Cardiac muscle cell (in vitro differentiated cells and primary cell): ENCODE measurements at regions not wholly inside any gene's neighbourhood (a gene's known extent, or its start where the extent isn't known, plus 50 kb on each side); places are given as distances from the start of the nearest gene placed in this dataset.

Experiments
- DNase-seq, 2 donors: peaks; one replicate each; pipeline versions ENCODE4 v3.0.0 to v3.0.0-alpha.2; 2010 to 2017; ENCODE audit warnings: low read depth in 1 of 2, low spot score in 1 of 2
- H3K27ac ChIP-seq: fragments of 200-600 bp; sonication (generic); 2 replicates; pipeline ENCODE4 v1.5.1; 2016
- H3K27me3 ChIP-seq: fragments of 200-600 bp; sonication (generic); 2 replicates; pipeline ENCODE4 v1.6.0; 2016; ENCODE audit warnings: control low read depth
- H3K36me3 ChIP-seq: fragments of 200-600 bp; sonication (generic); 2 replicates; pipeline ENCODE4 v1.5.1; 2016; ENCODE audit warnings: control low read depth
- H3K4me1 ChIP-seq: fragments of 200-600 bp; sonication (generic); 2 replicates; pipeline ENCODE4 v1.8.1; 2017; ENCODE audit warnings: low read depth, mild to moderate bottlenecking, mixed run types
- H3K4me3 ChIP-seq: fragments of 200-600 bp; sonication (generic); 2 replicates; pipeline ENCODE4 v1.5.1; 2016; ENCODE audit warnings: mild to moderate bottlenecking
- H3K9me3 ChIP-seq: fragments of 200-600 bp; sonication (generic); 2 replicates; pipeline ENCODE4 v1.5.1; 2017; ENCODE audit warnings: low read depth, mild to moderate bottlenecking, control low read depth
- TF ChIP-seq, protein P1 (sequence below): IDR thresholded peaks from 2 replicates; pipeline ENCODE4 v1.5.1; 2012; ENCODE audit warnings: low read depth, mild to moderate bottlenecking, low read length

DNA sequence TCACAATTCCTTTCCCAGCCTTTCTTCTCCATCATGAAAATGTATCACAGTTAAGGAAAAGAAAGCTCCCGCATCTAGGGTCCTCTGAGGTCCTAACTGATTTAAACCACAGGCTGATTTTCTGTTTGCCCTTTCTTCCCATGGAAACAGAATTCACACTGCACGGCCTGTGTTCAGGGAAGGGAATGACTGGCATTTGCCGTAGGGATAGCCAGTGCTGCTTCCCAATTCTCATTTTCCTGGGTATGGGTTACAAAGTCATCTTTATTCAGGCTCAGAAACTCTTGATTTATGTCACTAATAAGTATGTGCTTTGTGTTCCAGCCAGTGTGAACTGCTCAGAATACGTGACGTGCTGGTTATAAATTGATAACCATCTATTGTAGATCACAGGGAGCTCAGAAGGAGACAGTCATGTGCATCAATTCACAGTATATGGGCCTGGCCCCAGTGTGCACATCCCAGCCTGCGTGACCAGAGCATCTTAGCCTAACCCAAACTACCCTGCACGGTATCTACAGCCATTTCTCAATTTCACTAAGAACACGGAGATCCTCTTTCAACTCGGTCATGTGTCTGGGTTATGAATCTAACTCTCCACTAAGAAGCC lies 163.3 kb downstream of the LRRC30 start:
- H3K4me1 ChIP-seq: no peaks in the 10 kb centered on the region
- TF ChIP-seq, protein P1, sequence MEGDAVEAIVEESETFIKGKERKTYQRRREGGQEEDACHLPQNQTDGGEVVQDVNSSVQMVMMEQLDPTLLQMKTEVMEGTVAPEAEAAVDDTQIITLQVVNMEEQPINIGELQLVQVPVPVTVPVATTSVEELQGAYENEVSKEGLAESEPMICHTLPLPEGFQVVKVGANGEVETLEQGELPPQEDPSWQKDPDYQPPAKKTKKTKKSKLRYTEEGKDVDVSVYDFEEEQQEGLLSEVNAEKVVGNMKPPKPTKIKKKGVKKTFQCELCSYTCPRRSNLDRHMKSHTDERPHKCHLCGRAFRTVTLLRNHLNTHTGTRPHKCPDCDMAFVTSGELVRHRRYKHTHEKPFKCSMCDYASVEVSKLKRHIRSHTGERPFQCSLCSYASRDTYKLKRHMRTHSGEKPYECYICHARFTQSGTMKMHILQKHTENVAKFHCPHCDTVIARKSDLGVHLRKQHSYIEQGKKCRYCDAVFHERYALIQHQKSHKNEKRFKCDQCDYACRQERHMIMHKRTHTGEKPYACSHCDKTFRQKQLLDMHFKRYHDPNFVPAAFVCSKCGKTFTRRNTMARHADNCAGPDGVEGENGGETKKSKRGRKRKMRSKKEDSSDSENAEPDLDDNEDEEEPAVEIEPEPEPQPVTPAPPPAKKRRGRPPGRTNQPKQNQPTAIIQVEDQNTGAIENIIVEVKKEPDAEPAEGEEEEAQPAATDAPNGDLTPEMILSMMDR: no peak

GRCh38 chr18:7395566-7395965 lies 164.7 kb downstream of the LRRC30 start:
- DNase-seq: no peak

More for the DNA sequence above, 163.3 kb downstream of the LRRC30 start:
- H3K9me3 ChIP-seq: no peaks in the 10 kb centered on the region
- H3K36me3 ChIP-seq: no peaks in the 10 kb centered on the region
- no peak overlapping the region for H3K27ac ChIP-seq
- DNase-seq: no peak
- H3K27me3 ChIP-seq: no peaks in the 10 kb centered on the region
- H3K4me3 ChIP-seq: no peak overlapping the region

DNA sequence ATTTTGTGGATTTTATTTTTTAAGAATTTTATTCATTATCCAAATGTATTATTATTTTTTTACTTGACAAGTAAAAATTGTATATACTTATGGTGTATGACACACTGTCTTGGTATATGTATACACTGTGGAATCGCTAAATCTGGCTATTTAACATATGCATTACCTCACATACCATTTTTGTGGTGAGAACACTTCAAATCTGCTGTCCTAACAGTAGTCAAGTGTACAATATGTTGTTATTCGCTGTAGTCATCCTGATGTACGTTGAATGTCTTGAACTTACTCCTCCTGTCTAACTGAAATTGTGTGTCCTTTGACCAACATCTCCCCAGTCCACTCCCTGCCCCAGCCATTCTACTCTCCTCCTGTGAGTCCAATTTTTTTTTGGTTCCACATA lies 153.2 kb upstream of the PTPRM start:
- Histone ChIP-seq H3K4me3 (no peak overlapping the region), H3K4me1 (no peaks in the 10 kb centered on the region), H3K9me3 (no peaks in the 10 kb centered on the region), H3K27me3 (no peaks in the 10 kb centered on the region), H3K36me3 (no peaks in the 10 kb centered on the region), H3K27ac (no peak overlapping the region)
- no peak for DNase-seq
- TF ChIP-seq, protein P1: no peak

More at GRCh38 chr18:7395566-7395965, 164.7 kb downstream of the LRRC30 start:
- no peak overlapping the region for H3K4me3 ChIP-seq
- no peaks in the 10 kb centered on the region for H3K4me1 ChIP-seq
- H3K27me3 ChIP-seq: no peaks in the 10 kb centered on the region
- no peaks in the 10 kb centered on the region for H3K36me3 ChIP-seq
- H3K9me3 ChIP-seq: no peaks in the 10 kb centered on the region
- TF ChIP-seq, protein P1: no peak
- no peak overlapping the region for H3K27ac ChIP-seq

DNA sequence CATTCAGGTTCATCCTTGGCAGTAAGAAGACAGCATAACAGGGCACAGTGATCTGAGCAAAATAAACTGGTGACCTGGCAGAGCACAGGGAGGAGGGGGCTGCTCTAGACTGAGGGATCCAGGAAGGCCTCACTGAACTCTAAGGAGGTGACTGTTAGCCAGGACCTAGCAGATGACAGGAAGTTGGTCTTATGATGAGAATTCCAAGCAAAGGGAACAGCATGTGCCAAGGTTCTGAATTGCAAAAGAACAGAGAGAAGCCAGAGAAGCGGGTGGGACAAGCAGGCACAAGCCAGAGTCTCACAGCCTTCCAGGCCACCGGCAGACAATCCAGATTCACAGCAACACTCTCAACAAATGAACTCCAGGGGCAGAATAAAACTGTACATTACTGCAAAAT lies 152.7 kb upstream of the PTPRM start:
- Histone ChIP-seq H3K36me3 (no peaks in the 10 kb centered on the region), H3K4me3 (no peak overlapping the region), H3K4me1 (no peaks in the 10 kb centered on the region), H3K27ac (no peak overlapping the region), H3K27me3 (no peaks in the 10 kb centered on the region), H3K9me3 (no peaks in the 10 kb centered on the region)
- TF ChIP-seq, protein P1: no peak
- DNase-seq: peak in 1 of 2 donors; percentile 60

GRCh38 chr18:7415081-7415894 lies 151.8 kb upstream of the PTPRM start:
- no peaks in the 10 kb centered on the region for H3K9me3 ChIP-seq
- H3K4me1 ChIP-seq: no peaks in the 10 kb centered on the region
- H3K27ac ChIP-seq: no peak overlapping the region
- DNase-seq: peak in 1 of 2 donors; percentile 62
- TF ChIP-seq, protein P1: no peak
- no peaks in the 10 kb centered on the region for H3K27me3 ChIP-seq
- no peaks in the 10 kb centered on the region for H3K36me3 ChIP-seq
- H3K4me3 ChIP-seq: no peak overlapping the region
